SK-N-SH treated with all-trans-retinoic acid at 6 μM for 48 hours (cell line): ENCODE measurements at regions not wholly inside any gene's neighbourhood (a gene's known extent, or its start where the extent isn't known, plus 50 kb on each side); places are given as distances from the start of the nearest gene placed in this dataset.
"Not testable (repeated sequence)": the region's sequence is repeated elsewhere in the genome, so short reads cannot be mapped to it uniquely, and the experiment has no call there.

Source experiments
- ATAC-seq: fragments of 200-7000 bp; cut with Tn5 transposase; 3 replicates; pipeline ENCODE4 v1.9.1; 2020; ENCODE audit warnings: mild to moderate bottlenecking, moderate library complexity
- ARNTL ChIP-seq: fragments of 450-650 bp; formaldehyde crosslinking; IDR thresholded peaks from 2 replicates; pipeline ENCODE4 v1.5.0; 2020; ENCODE audit warnings: low read depth, mild to moderate bottlenecking, moderate library complexity, borderline replicate concordance
- CSDC2 ChIP-seq: fragments of 250-450 bp; sonication (Bioruptor Pico); IDR thresholded peaks from 2 replicates; pipeline ENCODE4 v1.5.0; 2020; ENCODE audit warnings: mild to moderate bottlenecking, moderate library complexity
- ESRRG ChIP-seq: fragments of 250-450 bp; sonication (Bioruptor Pico); IDR thresholded peaks from 2 replicates; pipeline ENCODE4 v1.6.1; 2021; ENCODE audit warnings: mild to moderate bottlenecking
- GLIS3 ChIP-seq: fragments of 250-450 bp; sonication (Bioruptor Pico); IDR thresholded peaks from 2 replicates; pipeline ENCODE4 v1.5.0; 2020; ENCODE audit warnings: mild to moderate bottlenecking, moderate library complexity
- ISL1 ChIP-seq: fragments of 250-450 bp; sonication (Bioruptor Pico); IDR thresholded peaks from 2 replicates; pipeline ENCODE4 v2.1.2; 2022; ENCODE audit warnings: mild to moderate bottlenecking, moderate library complexity
- OSR1 ChIP-seq: fragments of 250-450 bp; sonication (Bioruptor Pico); IDR thresholded peaks from 2 replicates; pipeline ENCODE4 v1.8.0; 2022; ENCODE audit warnings: moderate library complexity, mild to moderate bottlenecking, inconsistent platforms
- PPARA ChIP-seq: fragments of 250-450 bp; sonication (Bioruptor Pico); IDR thresholded peaks from 2 replicates; pipeline ENCODE4 v1.5.0; 2020; ENCODE audit warnings: mild to moderate bottlenecking, borderline replicate concordance
- SNAI2 ChIP-seq: fragments of 250-450 bp; sonication (Bioruptor Pico); IDR thresholded peaks from 2 replicates; pipeline ENCODE4 v1.5.0; 2020; ENCODE audit warnings: mild to moderate bottlenecking, moderate library complexity
- TCF4 ChIP-seq: fragments of 250-450 bp; sonication (Bioruptor Pico); IDR thresholded peaks from 2 replicates; pipeline ENCODE4 v1.8.0; 2021; ENCODE audit warnings: mild to moderate bottlenecking, moderate library complexity, borderline replicate concordance
- ZC3H10 ChIP-seq: fragments of 250-450 bp; sonication (Bioruptor Pico); IDR thresholded peaks from 2 replicates; pipeline ENCODE4 v1.5.1; 2021; ENCODE audit warnings: mild to moderate bottlenecking, moderate library complexity
- ZFP3 ChIP-seq: fragments of 250-450 bp; sonication (Bioruptor Pico); IDR thresholded peaks from 2 replicates; pipeline ENCODE4 v1.5.0; 2020; ENCODE audit warnings: mild to moderate bottlenecking, moderate library complexity
- ZFP30 ChIP-seq: fragments of 450-650 bp; formaldehyde crosslinking; IDR thresholded peaks from 2 replicates; pipeline ENCODE4 v1.5.0; 2022; ENCODE audit warnings: mild to moderate bottlenecking, moderate library complexity
- ZNF565 ChIP-seq: fragments of 450-650 bp; formaldehyde crosslinking; conservative IDR thresholded peaks from 2 replicates; pipeline ENCODE4 v1.5.0; 2020; ENCODE audit warnings: low read depth, mild to moderate bottlenecking, moderate library complexity
- TF ChIP-seq, protein P1 (sequence below): fragments of 250-450 bp; sonication (Bioruptor Pico); IDR thresholded peaks from 2 replicates; pipeline ENCODE4 v1.8.0; 2021; ENCODE audit warnings: low read depth, mild to moderate bottlenecking, moderate library complexity, borderline replicate concordance
- TF ChIP-seq, protein P2 (sequence below): fragments of 250-450 bp; sonication (Bioruptor Pico); IDR thresholded peaks from 2 replicates; pipeline ENCODE4 v1.5.1; 2021; ENCODE audit warnings: mild to moderate bottlenecking, moderate library complexity
- TF ChIP-seq, protein P3 (sequence below): fragments of 250-450 bp; sonication (Bioruptor Pico); IDR thresholded peaks from 2 replicates; pipeline ENCODE4 v1.5.1; 2020; ENCODE audit warnings: low read depth, mild to moderate bottlenecking, moderate library complexity
- TF ChIP-seq, protein P4 (sequence below): fragments of 250-450 bp; sonication (Bioruptor Pico); IDR thresholded peaks from 2 replicates; pipeline ENCODE4 v1.8.0; 2020; ENCODE audit warnings: mild to moderate bottlenecking, moderate library complexity, borderline replicate concordance

DNA sequence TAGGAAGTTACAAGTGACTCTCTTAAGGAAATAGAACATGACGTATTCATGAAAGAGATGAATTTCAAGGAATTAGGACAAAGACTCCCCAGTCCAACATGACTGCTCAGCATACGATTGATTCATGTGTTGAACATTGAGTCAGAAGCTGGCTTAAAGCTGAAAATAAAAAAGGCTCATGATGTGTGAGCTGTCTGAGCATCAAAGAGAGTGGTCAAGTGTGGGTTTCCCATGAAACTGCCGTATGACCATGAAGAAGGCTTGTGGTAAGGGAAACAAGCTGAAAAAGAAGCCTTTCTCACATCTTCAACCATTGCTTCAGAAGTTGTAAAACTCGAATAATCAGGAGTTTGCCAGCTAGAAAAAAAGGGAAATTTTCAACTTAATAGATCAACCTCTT, 201.9 kb upstream of the APCDD1 start:
- TF ChIP-seq, protein P1, sequence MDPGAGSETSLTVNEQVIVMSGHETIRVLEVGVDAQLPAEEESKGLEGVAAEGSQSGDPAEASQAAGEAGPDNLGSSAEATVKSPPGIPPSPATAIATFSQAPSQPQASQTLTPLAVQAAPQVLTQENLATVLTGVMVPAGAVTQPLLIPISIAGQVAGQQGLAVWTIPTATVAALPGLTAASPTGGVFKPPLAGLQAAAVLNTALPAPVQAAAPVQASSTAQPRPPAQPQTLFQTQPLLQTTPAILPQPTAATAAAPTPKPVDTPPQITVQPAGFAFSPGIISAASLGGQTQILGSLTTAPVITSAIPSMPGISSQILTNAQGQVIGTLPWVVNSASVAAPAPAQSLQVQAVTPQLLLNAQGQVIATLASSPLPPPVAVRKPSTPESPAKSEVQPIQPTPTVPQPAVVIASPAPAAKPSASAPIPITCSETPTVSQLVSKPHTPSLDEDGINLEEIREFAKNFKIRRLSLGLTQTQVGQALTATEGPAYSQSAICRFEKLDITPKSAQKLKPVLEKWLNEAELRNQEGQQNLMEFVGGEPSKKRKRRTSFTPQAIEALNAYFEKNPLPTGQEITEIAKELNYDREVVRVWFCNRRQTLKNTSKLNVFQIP (CRISPR knock-in tag), result no peak
- TF ChIP-seq CSDC2 (CRISPR knock-in tag), result no peak
- TF ChIP-seq PPARA (CRISPR knock-in tag), result no peak
- no peak for TF ChIP-seq ZFP3 (CRISPR knock-in tag)
- TF ChIP-seq ZC3H10, result no peak
- TF ChIP-seq GLIS3 (CRISPR knock-in tag), result no peak
- TF ChIP-seq ARNTL (CRISPR knock-in tag), result no peak
- TF ChIP-seq, protein P2, sequence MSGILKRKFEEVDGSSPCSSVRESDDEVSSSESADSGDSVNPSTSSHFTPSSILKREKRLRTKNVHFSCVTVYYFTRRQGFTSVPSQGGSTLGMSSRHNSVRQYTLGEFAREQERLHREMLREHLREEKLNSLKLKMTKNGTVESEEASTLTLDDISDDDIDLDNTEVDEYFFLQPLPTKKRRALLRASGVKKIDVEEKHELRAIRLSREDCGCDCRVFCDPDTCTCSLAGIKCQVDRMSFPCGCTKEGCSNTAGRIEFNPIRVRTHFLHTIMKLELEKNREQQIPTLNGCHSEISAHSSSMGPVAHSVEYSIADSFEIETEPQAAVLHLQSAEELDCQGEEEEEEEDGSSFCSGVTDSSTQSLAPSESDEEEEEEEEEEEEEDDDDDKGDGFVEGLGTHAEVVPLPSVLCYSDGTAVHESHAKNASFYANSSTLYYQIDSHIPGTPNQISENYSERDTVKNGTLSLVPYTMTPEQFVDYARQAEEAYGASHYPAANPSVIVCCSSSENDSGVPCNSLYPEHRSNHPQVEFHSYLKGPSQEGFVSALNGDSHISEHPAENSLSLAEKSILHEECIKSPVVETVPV (CRISPR knock-in tag), result no peak
- no peak for TF ChIP-seq ZNF565 (CRISPR knock-in tag)
- TF ChIP-seq OSR1 (CRISPR knock-in tag), result no peak
- no peak for TF ChIP-seq SNAI2 (CRISPR knock-in tag)
- no peak for TF ChIP-seq ESRRG (CRISPR knock-in tag)
- TF ChIP-seq, protein P3, sequence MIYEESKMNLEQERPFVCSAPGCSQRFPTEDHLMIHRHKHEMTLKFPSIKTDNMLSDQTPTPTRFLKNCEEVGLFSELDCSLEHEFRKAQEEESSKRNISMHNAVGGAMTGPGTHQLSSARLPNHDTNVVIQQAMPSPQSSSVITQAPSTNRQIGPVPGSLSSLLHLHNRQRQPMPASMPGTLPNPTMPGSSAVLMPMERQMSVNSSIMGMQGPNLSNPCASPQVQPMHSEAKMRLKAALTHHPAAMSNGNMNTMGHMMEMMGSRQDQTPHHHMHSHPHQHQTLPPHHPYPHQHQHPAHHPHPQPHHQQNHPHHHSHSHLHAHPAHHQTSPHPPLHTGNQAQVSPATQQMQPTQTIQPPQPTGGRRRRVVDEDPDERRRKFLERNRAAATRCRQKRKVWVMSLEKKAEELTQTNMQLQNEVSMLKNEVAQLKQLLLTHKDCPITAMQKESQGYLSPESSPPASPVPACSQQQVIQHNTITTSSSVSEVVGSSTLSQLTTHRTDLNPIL (CRISPR knock-in tag), result no peak
- no peak for TF ChIP-seq TCF4 (CRISPR knock-in tag)
- no peak for ATAC-seq

DNA sequence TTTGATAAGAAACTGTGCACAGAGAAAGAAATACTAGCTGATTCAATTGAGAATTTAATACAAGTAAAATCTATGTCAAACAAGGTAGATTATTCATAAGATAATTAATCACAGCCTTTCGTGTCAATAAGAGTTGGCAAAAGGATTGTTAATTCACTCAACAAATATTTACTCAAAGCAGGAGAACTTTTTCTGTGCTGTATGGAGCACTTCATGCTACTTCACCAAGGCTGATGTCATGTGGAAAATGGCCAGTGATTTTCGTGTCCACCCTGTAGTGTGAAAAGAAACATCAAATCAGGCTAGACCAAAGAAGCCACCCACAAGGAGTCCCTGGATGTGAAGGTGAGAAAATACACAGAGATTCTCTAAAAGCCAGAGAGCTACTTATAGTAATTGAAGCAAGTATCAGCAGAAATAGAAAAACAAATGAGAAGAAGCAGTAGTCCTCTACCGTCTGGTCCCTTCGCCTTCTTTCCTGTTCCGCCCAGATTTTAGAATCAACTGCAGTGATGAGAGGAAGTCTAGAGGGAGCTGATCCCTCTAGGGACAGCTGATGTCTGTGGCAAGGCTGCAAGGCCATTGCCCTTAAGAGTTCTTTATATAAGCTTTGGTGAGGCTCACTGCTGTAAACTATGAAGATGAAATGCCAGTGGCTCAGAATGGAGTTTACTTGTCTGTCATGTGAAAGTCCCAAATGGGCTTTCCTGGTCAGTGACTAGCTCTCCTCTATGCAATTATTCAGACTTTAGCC, 201.3 kb upstream of the APCDD1 start:
- ATAC-seq, result no peak
- no peak for TF ChIP-seq ZFP30 (CRISPR knock-in tag)
- no peak for TF ChIP-seq ISL1 (CRISPR knock-in tag)
- TF ChIP-seq GLIS3 (CRISPR knock-in tag), result no peak
- TF ChIP-seq, protein P4, sequence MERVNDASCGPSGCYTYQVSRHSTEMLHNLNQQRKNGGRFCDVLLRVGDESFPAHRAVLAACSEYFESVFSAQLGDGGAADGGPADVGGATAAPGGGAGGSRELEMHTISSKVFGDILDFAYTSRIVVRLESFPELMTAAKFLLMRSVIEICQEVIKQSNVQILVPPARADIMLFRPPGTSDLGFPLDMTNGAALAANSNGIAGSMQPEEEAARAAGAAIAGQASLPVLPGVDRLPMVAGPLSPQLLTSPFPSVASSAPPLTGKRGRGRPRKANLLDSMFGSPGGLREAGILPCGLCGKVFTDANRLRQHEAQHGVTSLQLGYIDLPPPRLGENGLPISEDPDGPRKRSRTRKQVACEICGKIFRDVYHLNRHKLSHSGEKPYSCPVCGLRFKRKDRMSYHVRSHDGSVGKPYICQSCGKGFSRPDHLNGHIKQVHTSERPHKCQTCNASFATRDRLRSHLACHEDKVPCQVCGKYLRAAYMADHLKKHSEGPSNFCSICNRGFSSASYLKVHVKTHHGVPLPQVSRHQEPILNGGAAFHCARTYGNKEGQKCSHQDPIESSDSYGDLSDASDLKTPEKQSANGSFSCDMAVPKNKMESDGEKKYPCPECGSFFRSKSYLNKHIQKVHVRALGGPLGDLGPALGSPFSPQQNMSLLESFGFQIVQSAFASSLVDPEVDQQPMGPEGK (CRISPR knock-in tag), result no peak
- TF ChIP-seq ESRRG (CRISPR knock-in tag), result no peak
- no peak for TF ChIP-seq TCF4 (CRISPR knock-in tag)
- no peak for TF ChIP-seq ZC3H10
- TF ChIP-seq, protein P3 (CRISPR knock-in tag), result no peak
- TF ChIP-seq CSDC2 (CRISPR knock-in tag), result no peak
- TF ChIP-seq OSR1 (CRISPR knock-in tag), result no peak
- TF ChIP-seq ARNTL (CRISPR knock-in tag), result no peak
- TF ChIP-seq, protein P1 (CRISPR knock-in tag), result no peak
- TF ChIP-seq SNAI2 (CRISPR knock-in tag), result no peak
- TF ChIP-seq, all 23 proteins: peak for 0

DNA sequence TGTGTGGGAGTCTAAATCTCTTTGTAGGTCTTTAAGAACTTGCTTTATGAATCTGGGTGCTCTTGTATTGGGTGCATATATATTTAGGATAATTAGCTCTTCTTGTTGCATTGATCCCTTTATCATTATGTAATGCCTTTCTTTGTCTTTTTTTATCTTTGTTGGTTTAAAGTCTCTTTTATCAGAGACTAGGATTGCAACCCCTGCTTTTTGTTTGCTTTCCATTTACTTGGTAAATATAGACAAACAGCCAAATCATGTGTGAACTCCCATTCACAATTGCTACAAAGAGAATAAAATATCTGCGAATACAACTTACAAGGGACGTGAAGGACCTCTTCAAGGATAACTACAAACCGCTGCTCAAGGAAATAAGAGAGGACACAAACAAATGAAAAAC, 198.2 kb upstream of the APCDD1 start:
- not testable (repeated sequence) for ATAC-seq
